M059J (cell line): ENCODE measurements at regions not wholly inside any gene's neighbourhood (a gene's known extent, or its start where the extent isn't known, plus 50 kb on each side); places are given as distances from the start of the nearest gene placed in this dataset.

Experiments
- DNase-seq: peaks from one replicate; pipeline ENCODE4 v3.0.0-alpha.2; 2012; ENCODE audit warnings: low read depth

- no peak for DNase-seq
These were observed 92.3 kb downstream of the GYPC start for GRCh38 chr2:126748188-126748760.

GRCh38 chr2:126748929-126749518, 93.1 kb downstream of the GYPC start:
- no peak for DNase-seq

- DNase-seq = peak; percentile 5
These were observed 93.6 kb downstream of the GYPC start for GRCh38 chr2:126749537-126749936.

GRCh38 chr2:126750506-126750905, 94.5 kb downstream of the GYPC start:
- DNase-seq = no peak

- DNase-seq = no peak
These were observed 95.5 kb downstream of the GYPC start for GRCh38 chr2:126751477-126751876.

GRCh38 chr2:126752876-126753275, 96.9 kb downstream of the GYPC start:
- no peak for DNase-seq

- no peak for DNase-seq
These were observed 97.7 kb downstream of the GYPC start for GRCh38 chr2:126753501-126754212.

- DNase-seq = no peak
These were observed 98.5 kb downstream of the GYPC start for GRCh38 chr2:126754240-126755004.

GRCh38 chr2:126756125-126756524, 100.2 kb downstream of the GYPC start:
- no peak for DNase-seq

- no peak for DNase-seq
These were observed 105.5 kb downstream of the GYPC start for GRCh38 chr2:126761256-126761980.

- DNase-seq = no peak
These were observed 106.3 kb downstream of the GYPC start for GRCh38 chr2:126761981-126762878.

- no peak for DNase-seq
These were observed 108.8 kb downstream of the GYPC start for GRCh38 chr2:126764686-126765265.

- DNase-seq = no peak
These were observed 109.4 kb downstream of the GYPC start for GRCh38 chr2:126765395-126765794.

- DNase-seq = no peak
These were observed 110.5 kb downstream of the GYPC start for GRCh38 chr2:126766295-126766968.

- no peak for DNase-seq
These were observed 111.0 kb downstream of the GYPC start for GRCh38 chr2:126766969-126767296.

GRCh38 chr2:126769118-126769517, 113.2 kb downstream of the GYPC start:
- no peak for DNase-seq

- no peak for DNase-seq
These were observed 114.5 kb downstream of the GYPC start for GRCh38 chr2:126770466-126770865.

- DNase-seq = no peak
These were observed 115.1 kb downstream of the GYPC start for GRCh38 chr2:126771094-126771493.

GRCh38 chr2:126771501-126772195, 115.7 kb downstream of the GYPC start:
- DNase-seq = no peak
